ENCODE measurements at regions not wholly inside any gene's neighbourhood (a gene's known extent, or its start where the extent isn't known, plus 50 kb on each side); places are given as distances from the start of the nearest gene placed in this dataset.
"Not testable (repeated sequence)": the region's sequence is repeated elsewhere in the genome, so short reads cannot be mapped to it uniquely, and the experiment has no call there.

GRCh38 chr4:181006499-181007260 lies 1236.5 kb upstream of the TENM3 start:
- no peak for DNase-seq

- DNase-seq, result no peak
Observed at GRCh38 chr4:181007751-181008150, 1235.5 kb upstream of the TENM3 start.

GRCh38 chr4:181008164-181008563 lies 1235.0 kb upstream of the TENM3 start:
- no peak for DNase-seq

DNA sequence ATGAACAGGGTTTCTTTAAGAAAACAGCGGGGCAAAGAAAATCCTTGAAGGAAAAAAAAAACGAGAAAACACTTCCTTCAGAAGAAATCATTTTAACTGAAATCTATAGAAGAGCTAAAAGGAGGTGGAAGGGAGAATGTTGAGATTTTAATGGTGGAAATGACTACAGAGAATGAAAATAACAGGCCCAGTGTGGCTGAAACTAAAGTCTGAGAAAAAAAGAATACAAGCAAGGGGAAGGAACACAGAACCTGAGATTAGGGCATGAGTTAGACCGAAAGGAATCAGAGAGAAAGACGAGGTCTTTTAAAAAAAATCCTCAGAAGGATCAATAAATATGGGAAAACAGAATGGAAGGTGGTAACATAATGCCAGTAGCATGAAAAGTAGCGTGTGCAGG lies 1230.0 kb upstream of the TENM3 start:
- DNase-seq, result no peak

DNA sequence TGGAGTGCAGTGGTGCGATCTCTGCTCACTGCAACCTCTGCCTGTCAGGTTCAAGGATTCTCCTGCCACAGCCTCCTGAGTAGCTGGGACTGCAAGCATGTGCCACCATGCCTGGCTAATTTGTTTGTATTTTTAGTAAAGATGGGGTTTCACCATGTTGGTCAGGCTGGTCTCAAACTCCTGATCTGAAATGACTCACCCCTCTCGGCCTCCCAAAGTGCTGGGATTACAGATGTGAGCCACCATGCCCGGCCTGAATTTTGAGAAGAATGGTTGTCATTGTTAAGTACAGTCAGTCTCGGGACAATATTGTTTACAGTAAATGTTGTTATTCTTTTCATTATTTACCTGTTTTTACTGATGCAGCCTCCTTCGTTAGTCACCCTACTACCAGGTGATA lies 1226.2 kb upstream of the TENM3 start:
- DNase-seq, result no peak

GRCh38 chr4:181018472-181018871 lies 1224.7 kb upstream of the TENM3 start:
- no peak for DNase-seq

DNA sequence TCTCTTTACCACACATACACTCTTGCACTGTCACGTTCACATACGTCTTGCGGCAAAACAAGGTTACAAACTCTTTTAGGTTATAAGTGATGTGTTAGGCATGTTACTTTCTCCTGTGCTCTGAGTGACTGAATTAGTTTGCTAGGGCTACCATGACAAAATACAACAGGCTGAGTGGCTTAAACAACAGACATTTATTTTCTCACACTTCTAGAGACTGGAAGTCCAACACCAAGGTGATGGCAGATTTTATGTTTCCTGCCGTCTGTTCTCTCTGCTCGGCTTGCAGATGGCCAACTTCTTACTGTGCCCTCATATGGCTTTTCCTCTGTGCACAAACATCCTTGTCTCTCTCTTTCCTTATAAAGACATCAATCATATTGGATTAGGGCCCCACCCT lies 1224.3 kb upstream of the TENM3 start:
- DNase-seq, result no peak

GRCh38 chr4:181020456-181020855 lies 1222.7 kb upstream of the TENM3 start:
- no peak for DNase-seq

DNA sequence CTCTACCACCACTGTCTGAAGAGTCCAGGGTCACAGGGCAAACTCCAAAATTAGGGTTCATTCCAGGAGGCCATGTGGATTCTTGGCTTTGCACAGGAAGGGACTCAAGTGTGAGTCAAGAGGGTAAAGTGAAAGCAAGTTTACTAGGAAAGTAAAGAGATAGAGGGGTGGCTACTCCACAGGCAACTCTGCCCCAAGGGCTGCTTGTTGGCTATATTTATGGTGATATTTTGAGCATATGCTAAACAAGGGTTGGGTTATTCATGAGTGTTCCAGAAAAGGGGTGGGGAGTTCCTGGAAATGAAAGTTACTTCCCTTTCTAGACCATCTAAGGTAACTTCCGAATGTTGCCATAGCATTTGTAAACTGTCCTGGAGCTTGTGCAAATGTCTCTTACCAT lies 1222.0 kb upstream of the TENM3 start:
- no peak for DNase-seq

DNA sequence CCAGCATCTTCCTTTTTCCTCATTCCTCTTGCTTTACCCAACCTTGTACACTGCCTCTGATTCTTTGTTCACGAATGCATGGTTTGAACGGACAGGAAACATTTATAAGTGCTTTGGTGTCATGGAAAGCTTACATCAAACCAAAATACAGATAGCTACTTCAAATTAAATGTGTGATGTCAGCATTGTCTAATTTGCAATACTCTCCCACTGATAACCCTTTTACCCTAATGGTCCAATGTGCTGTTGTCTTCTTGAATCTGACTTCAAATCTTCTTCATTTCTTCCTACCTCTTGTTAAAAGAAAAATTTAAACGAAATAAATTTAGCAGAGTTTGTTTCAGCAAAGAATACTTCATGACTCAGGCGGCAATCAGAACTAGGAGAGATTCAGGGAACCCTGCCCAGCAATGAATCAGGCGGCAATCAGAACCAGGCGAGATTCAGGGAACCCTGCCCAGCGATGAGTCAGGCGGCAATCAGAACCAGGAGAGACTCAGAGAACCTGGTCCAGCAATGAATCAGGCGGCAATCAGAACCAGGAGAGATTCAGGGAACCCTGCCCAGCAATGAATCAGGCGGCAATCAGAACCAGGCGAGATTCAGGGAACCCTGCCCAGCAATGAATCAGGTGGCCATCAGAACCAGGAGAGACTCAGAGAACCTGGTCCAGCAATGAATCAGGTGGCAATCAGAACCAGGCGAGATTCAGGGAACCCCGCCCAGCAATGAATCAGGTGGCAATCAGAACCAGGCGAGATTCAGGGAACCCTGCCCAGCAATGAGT lies 1212.9 kb upstream of the TENM3 start:
- DNase-seq, result not testable (repeated sequence)

DNA sequence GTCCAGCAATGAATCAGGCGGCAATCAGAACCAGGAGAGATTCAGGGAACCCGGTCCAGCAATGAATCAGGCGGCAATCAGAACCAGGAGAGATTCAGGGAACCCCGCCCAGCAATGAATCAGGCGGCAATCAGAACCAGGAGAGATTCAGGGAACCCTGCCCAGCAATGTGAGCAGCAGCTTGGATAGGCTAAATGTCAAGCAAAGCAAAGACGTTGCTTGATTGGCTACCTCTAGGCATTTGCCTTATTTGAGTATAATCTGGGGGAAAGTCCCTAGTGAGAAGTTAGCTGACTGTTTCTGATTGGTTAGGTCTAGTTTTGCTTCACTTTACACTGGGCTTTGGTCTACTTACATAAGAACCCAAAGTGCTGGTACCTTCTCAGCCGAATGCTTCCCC lies 1212.2 kb upstream of the TENM3 start:
- DNase-seq, result no peak

DNA sequence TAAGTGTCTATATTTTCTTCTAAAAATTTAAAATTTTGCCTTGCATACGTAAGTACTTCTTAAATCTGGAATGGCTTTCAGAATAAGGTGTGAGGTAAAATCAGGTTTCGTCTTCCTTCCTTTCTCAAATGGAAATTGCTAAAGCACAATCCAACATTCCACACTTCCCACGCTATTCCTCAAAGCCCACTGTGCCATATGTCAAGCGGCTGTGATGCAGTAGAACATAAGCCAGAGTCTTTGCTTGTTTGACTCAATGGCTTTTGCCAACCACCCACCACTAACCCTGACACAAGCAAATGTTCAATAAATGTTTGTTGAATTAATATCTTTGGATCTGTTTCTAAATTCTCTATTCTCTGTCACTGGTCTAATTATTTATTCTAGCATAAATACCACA lies 1199.7 kb upstream of the TENM3 start:
- no peak for DNase-seq

DNA sequence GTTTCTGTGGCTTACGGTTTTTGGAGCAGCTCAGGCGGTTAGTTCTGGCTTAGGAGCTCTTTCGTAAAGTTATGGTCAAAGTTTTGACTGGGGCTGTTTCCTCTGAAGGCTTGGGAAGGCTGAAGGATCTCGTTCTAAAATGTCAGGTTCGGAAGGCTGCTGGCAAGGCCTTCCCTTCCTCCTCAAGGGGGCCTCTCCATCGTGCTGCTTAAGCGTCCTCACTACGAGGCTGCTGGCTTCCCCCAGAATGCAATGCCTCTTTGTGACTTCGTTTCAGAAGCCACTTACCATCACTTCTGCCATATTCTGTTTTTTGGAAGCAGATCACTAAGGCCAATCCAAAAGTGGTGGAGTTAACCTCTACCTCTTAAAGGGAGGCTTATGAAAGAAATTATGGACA lies 1196.4 kb upstream of the TENM3 start:
- DNase-seq, result no peak

DNA sequence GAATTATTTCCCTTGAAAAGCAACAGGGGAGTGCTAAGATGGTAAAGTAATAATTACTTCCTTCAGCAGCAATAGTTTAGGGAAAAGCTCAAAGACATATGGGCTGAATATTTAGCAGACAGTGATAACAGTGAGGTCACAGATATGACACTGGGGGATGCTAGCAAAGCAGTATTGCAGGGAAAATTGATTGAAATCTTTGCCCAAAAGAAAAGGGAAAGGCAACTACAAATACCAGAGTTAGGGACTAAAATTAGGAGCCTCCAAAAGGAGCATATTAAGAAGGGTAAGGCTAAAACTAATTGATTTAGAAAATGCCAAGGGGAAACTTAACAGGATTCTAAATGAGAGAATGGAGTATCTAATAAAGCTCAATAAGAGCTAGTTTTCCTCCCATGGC lies 1191.3 kb upstream of the TENM3 start:
- no peak for DNase-seq

DNA sequence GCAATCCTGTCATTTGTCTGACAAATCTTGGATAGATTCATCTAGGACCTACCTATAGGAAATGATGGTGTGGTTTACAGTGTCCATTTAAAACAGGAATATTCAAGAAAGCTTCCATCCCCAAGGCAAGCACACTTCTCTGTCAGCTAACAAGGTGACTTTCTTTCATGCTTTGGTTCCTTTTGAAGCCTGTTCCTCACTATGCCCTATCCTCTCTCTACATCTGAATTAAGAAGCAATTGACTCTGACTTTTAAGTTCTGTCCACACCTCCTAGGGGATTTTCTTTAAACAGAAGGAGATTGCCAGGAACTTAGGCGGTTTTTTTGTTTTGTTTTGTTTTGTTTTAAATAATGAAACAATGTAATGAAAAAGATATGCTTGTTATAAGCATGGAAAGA lies 1181.4 kb upstream of the TENM3 start:
- DNase-seq, result no peak

GRCh38 chr4:181063212-181063611 lies 1180.0 kb upstream of the TENM3 start:
- no peak for DNase-seq

- DNase-seq, result no peak
Observed at GRCh38 chr4:181077341-181077740, 1165.9 kb upstream of the TENM3 start.

- no peak for DNase-seq
Observed at GRCh38 chr4:181078196-181078595, 1165.0 kb upstream of the TENM3 start.

- DNase-seq, result no peak
Observed at GRCh38 chr4:181083757-181084361, 1159.3 kb upstream of the TENM3 start.

GRCh38 chr4:181085557-181085956 lies 1157.6 kb upstream of the TENM3 start:
- DNase-seq, result no peak

DNA sequence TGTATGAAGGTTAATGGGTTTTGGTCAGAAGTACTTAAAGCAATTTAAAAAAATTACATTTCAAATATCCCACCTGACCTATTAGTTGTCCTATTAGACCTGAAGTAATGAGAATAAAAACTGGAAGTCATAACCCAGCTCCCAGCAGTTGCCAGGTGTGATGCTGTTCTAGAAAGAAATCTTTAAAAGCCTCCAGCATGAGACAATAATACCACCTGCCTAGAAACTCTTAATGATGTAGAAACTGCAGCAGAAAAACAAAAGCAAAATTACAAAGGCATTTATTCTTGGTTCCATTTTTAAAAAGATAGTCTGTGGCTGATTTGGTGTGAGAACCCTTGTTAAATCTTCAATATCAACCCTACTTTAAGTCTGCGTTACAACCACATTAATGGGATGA lies 1137.7 kb upstream of the TENM3 start:
- no peak for DNase-seq

DNA sequence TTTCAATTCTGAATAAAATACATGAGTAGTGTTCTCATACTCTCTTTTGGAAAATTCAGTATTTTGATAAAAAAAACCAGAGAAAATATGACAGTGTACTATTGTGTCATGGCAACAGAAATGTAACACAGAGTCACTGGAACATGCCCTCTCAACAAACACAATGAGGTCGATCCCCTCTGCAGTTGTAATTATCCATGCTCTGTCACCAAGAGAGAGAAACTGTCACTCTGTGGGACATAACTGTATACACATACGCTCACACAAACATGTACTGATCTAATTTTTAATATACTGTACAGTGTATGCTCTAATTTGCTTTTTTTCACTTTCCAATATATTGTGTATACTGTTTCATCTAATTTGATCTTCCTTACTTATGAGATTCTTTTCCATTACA lies 1136.8 kb upstream of the TENM3 start:
- DNase-seq, result no peak

DNA sequence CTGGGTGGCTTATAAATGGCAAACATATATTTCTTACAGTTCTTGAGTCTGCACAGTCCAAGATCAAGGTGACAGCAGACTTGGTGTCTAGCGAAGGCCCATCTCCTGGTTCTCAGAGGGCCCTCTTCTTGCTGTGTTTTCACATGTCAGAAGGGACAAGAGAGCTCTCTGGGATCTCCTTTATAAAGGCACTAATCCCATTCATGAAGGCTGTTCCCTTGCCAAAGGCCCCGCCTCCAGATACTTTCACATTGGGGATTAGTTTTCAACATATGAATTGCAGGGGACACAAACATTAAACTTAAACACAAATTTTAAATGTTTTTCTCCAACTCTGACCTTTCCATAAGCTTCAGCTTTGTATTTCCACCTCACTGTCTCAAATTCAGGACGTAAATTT lies 1135.0 kb upstream of the TENM3 start:
- no peak for DNase-seq

GRCh38 chr4:181119186-181119585 lies 1124.0 kb upstream of the TENM3 start:
- no peak for DNase-seq

Measured in activated T-cell treated with anti-CD3 and anti-CD28 coated beads, Interleukin-2, amount 50 U/mL, for 1 hour (primary cell).